HEK293 (cell line): ENCODE measurements at regions not wholly inside any gene's neighbourhood (a gene's known extent, or its start where the extent isn't known, plus 50 kb on each side); places are given as distances from the start of the nearest gene placed in this dataset.

Experiments
- CTCF ChIP-seq: fragments of 450-650 bp; formaldehyde crosslinking; IDR thresholded peaks from 2 replicates; pipeline ENCODE4 v1.5.1; 2016; ENCODE audit warnings: missing biosample characterization, missing genetic modification characterization
- OSR2 ChIP-seq: fragments of 450-650 bp; formaldehyde crosslinking; IDR thresholded peaks from 2 replicates; pipeline ENCODE4 v1.5.1; 2016; ENCODE audit warnings: missing biosample characterization, missing genetic modification characterization
- REST ChIP-seq: fragments of 450-650 bp; formaldehyde crosslinking; IDR thresholded peaks from 2 replicates; pipeline ENCODE4 v1.5.1; 2016; ENCODE audit warnings: missing biosample characterization, missing genetic modification characterization
- SALL2 ChIP-seq: fragments of 450-650 bp; formaldehyde crosslinking; IDR thresholded peaks from 2 replicates; pipeline ENCODE4 v1.5.0; 2017; ENCODE audit warnings: missing biosample characterization, mild to moderate bottlenecking, missing genetic modification characterization, borderline replicate concordance
- YY2 ChIP-seq: fragments of 450-650 bp; formaldehyde crosslinking; IDR thresholded peaks from 2 replicates; pipeline ENCODE4 v1.5.1; 2016; ENCODE audit warnings: missing biosample characterization, missing genetic modification characterization
- ZBTB8A ChIP-seq: fragments of 450-650 bp; formaldehyde crosslinking; IDR thresholded peaks from 2 replicates; pipeline ENCODE4 v1.5.1; 2016; ENCODE audit warnings: missing biosample characterization, missing genetic modification characterization
- ZNF768 ChIP-seq: fragments of 450-650 bp; formaldehyde crosslinking; IDR thresholded peaks from 2 replicates; pipeline ENCODE4 v1.5.1; 2018; ENCODE audit warnings: missing biosample characterization, mild to moderate bottlenecking, missing genetic modification characterization
- TF ChIP-seq, protein P1 (sequence below): fragments of 450-650 bp; formaldehyde crosslinking; IDR thresholded peaks from 2 replicates; pipeline ENCODE4 v1.5.1; 2016; ENCODE audit warnings: missing biosample characterization, missing genetic modification characterization
- TF ChIP-seq, protein P2 (sequence below): fragments of 450-650 bp; formaldehyde crosslinking; IDR thresholded peaks from 2 replicates; pipeline ENCODE4 v1.5.1; 2016; ENCODE audit warnings: missing biosample characterization, missing genetic modification characterization

DNA sequence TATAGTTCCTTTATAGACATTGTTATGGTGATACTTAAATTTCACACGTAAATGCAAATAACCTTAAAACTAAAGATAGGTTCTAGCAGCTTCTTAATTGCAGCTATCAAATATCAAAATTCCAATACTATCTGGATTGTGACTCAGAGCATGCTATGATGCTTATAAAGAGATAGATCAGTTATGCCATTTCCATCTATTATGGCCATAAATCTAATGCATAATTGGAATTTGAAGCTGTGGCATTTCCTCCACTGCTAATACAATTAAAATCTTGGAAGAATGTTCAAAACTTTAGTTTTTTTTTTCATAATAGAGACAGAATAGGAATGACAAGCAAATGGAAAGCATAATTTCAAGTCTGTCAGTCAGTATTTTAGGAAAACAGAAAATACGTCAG lies 220.8 kb upstream of the GALNT5 start:
- TF ChIP-seq ZNF768 (tag by site-specific recombination) (no peak), CTCF (no peak), ZBTB8A (tag by site-specific recombination) (no peak), SALL2 (tag by site-specific recombination) (no peak), OSR2 (tag by site-specific recombination) (no peak), REST (tag by site-specific recombination) (no peak), YY2 (tag by site-specific recombination) (no peak)
- TF ChIP-seq, protein P1, sequence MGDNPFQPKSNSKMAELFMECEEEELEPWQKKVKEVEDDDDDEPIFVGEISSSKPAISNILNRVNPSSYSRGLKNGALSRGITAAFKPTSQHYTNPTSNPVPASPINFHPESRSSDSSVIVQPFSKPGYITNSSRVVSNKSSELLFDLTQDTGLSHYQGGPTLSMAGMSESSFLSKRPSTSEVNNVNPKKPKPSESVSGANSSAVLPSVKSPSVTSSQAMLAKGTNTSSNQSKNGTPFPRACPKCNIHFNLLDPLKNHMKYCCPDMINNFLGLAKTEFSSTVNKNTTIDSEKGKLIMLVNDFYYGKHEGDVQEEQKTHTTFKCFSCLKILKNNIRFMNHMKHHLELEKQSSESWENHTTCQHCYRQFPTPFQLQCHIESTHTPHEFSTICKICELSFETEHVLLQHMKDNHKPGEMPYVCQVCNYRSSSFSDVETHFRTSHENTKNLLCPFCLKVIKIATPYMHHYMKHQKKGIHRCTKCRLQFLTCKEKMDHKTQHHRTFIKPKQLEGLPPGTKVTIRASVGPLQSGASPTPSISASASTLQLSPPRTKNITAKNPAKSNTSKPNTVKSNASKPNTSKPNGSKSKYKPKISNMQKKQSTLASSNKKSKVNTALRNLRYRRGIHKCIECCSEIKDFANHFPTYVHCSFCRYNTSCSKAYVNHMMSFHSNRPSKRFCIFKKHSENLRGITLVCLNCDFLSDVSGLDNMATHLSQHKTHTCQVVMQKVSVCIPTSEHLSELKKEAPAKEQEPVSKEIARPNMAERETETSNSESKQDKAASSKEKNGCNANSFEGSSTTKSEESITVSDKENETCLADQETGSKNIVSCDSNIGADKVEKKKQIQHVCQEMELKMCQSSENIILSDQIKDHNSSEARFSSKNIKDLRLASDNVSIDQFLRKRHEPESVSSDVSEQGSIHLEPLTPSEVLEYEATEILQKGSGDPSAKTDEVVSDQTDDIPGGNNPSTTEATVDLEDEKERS (tag by site-specific recombination): no peak
- TF ChIP-seq, protein P2, sequence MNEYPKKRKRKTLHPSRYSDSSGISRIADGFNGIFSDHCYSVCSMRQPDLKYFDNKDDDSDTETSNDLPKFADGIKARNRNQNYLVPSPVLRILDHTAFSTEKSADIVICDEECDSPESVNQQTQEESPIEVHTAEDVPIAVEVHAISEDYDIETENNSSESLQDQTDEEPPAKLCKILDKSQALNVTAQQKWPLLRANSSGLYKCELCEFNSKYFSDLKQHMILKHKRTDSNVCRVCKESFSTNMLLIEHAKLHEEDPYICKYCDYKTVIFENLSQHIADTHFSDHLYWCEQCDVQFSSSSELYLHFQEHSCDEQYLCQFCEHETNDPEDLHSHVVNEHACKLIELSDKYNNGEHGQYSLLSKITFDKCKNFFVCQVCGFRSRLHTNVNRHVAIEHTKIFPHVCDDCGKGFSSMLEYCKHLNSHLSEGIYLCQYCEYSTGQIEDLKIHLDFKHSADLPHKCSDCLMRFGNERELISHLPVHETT (tag by site-specific recombination): no peak
